Activated CD4-positive, alpha-beta T cell treated with anti-CD3 and anti-CD28 coated beads, Interleukin-2, Interleukin-4, amounts not matched to agents 100 ng/mL and 50 ng/mL, durations not matched to agents 16 hours and 8 hours (primary cell): ENCODE measurements at regions not wholly inside any gene's neighbourhood (a gene's known extent, or its start where the extent isn't known, plus 50 kb on each side); places are given as distances from the start of the nearest gene placed in this dataset.
A peak's percentile ranks its signal among the peaks of the same experiment; 100 is the strongest.

ENCODE experiments used
- DNase-seq: peaks from one replicate; pipeline ENCODE4 v3.0.0-alpha.2; 2020; ENCODE audit warnings: low spot score

DNA sequence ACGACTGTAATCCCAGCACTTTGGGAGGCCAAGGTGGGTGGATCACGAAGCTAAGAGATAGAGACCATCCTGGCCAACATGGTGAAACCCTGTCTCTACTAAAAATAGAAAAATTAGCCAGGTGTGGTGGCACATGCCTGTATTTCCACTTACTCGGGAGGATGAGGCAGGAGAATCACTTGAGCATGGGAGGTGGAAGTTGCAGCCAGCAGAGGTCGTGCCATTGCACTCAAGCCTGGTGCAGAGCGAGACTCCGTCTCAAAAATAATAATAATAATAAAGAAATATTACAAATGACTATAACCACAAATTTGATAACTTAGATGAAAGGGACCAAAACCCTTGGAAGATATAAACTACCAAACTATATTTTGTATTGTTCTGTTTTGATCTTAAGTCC, 226.3 kb upstream of the GULP1 start:
- DNase-seq, result no peak

DNA sequence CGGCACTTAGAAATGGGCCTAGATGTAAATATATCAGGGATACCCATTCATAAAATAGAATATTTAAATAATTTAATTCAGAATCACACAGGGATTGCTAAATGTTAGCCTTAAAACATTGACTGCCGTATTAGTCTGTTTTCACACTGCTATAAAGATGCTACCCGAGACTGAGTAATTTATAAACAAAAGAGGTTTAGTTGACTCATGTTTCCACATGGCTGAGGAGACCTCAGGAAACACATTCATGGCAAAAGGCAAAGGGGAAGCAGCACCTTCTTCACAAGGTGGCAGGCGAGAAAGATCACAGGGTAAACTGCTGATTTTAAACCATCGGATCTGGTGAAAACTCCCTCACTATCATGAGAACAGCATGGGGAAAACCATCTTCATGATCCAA, 223.6 kb upstream of the GULP1 start:
- DNase-seq, result no peak

DNA sequence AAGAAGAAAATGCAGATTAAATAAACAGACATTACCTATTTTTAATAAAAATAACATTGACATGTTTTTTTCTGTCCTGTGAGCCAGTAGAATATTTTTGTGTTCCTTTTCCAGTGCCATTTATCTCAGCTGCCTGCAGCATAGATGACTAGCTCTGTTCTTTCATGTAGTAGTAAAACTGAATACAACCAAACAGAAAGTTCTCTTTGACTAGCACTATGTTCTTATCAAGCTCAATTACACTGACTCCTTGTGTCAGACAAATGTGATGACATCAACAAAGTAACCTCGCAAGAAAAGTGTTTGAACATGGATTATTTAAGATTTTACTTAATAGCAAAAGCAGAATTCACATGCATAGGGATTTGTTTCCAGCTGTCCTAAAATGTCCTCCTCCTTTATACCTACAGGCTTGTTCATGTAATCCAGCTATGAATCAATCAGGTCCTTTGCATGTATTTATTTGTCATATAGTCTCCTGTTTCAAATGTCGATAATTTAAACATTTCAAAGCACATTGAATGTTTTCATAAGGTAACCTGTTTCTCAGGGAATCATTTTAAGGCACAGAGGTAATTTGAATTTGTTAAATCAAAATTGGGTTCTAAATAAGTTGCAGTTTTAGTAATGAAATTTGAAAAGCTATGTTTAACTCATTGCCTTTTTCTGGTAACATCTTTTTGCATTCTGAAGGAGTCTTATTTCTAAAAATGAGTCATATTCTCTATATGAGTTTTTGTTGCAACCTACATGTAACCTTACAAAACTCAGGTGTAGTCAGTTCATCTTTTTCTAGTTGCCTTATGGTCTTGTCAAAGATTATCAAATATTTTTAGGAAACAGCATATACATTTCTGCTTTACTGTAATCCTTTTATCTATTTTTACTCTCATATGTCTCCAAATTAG, 215.3 kb upstream of the GULP1 start:
- DNase-seq, result peak; percentile 23

DNA sequence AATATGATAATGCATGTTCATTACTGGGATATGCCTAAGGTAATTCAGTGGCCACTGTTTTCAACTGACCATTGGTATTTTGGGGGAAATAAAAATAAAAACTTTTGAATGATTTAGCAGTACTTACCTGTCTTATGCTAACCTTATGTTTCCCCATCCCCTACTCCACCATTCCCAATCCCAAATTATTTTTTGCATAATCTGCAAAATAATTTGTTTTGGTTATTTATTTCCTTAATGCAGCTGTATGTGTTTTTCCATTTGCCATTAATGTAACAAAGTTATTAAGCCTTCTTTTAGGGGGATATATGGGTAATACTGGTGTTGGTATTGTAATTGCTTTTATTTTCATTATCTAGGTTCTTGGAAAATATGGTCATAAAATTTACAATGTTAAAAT, 213.9 kb upstream of the GULP1 start:
- DNase-seq, result no peak

DNA sequence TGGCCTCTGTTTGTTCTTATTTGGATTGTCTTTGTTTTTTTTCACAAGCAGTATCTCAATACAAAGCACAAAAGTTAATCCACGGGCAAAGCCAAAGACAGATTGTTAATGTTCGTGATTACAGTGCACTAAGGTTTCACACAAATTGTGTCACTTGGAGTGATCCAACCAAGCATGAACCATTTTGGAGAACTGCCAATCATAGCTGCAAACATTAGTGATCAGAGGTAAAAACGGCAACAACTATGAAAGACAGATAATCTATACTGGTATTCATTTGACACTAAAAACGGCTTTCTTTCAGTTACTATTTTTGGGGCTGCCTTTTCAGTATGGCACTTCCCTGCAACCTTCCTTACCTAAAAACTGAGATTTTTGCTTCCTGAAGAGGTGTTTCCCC, 213.1 kb upstream of the GULP1 start:
- no peak for DNase-seq

DNA sequence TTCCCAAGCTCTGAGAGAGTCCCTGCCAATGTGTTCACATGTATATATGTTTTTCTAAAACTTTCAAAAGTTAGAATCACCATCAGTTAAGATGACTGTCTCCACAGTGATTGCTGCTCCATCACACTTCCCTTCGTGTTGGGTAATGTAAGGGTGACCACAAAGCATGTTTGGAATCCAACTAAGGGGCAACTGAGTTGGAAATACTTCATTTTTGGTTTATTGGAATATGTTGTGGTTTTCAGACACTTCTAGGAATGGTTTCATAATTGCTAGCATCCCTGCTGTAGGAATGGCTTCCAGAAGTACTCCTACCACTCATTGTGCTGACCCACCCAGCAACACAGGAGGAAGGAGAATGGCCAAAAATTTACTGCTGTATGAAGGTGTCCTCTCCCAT, 212.5 kb upstream of the GULP1 start:
- no peak for DNase-seq

DNA sequence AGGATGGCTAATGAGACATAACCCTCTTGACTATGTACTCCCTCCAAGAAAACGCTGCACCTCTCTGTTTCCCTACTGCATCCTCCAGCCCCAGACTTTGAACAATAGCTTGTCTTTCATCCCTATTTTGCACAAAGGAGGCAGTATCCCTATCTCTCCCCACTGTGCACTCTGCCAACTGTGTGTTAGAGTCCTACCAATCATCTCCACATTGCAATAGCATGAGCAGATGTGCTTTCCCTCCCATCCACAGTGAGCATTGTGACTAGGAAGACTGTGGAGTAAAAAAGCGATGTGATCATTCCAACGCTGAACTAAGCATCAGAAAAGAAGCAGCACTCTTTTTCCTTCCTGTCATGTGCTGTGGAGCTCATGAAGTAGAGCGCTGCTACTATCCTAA, 206.3 kb upstream of the GULP1 start:
- DNase-seq, result no peak

DNA sequence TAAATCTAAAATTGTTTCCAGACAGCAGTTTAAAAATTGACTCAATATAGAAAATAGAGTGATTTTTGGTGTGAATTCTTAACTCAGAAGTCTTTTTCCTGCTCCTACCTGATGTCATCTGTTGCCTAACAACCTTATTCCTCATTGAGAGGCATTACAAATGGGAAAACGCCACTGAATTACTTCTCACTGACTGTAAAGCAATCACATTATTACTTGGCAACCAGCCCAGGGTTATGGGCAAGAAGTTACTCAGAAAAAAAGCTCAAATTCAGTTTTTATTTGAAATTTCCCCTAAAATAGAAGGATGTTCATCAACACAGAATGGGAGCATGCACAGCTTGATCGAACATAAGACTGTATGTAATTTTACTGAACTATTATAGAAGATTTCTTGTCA, 201.8 kb upstream of the GULP1 start:
- DNase-seq, result no peak

DNA sequence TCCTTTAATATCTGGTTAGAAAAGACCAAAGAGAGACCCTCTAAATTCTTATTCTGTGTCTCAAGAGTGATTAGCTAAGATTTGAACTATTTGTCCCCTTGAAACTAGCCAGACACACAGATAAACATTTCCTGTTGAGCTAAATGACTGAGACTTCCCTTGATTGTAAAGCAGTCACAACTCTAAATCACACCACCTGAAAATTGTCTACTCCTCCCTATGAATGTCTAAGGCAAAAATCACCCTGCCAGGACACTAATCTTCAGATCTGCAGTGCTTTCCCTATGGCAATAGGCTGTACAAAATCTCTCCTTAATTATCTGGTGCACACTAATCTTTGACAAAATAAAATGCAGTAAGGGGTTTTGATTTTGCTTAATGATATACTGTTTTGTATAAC, 200.5 kb upstream of the GULP1 start:
- no peak for DNase-seq

DNA sequence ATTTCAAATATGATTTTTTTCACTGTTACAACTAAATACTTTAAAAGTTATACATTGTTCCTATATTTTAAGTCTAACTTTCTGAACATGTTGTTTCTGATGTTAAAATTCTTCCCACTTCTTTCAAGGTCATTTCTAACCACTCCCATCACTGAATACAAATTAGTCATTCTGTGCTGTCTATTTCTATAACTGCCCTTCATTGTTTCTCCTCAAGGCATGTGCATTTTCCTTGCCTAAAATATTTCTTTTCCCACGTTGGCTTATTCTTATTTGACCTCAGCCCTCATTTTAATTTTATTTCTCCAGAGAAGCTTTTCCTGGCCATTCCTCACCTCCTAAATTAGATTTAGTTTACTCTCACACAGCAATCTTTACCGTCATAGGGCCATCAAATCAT, 198.9 kb upstream of the GULP1 start:
- no peak for DNase-seq

DNA sequence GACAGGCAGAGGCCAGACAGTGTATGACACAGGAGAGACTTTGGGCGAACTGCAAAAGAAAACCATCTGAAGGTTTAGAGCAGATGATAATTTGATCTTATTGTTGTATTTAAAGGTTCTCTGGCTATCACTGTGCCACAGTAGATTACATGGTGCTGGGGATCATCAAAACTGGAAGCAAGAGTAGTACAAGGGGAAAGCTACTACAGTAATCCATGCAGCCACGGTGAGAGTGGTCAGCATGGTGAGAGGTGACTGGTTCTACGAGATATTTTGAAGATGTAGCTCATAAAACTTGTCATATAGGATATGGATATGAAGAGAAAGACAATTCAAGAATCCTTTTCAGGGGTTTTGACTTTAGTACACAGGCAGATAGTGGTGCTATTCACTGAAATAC, 194.8 kb upstream of the GULP1 start:
- no peak for DNase-seq

DNA sequence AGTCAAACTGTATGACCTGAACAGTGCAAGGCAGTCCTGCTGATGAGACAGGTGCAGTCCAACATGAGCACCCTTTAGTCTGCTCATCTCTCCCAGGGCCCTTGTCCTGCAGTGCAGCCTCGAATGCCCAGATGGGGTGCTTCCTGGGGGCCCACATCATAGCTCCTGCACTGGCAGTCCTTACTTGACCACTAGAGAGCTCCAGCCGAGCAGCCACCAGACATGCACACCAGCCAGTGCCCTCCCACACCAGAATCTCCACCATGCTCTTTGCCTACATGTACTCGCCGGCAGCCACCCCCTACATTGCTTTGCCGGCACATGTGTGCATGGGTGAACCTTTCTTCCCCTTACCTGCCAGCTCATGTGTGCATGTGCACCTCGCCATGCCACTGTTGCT, 188.8 kb upstream of the GULP1 start:
- no peak for DNase-seq

DNA sequence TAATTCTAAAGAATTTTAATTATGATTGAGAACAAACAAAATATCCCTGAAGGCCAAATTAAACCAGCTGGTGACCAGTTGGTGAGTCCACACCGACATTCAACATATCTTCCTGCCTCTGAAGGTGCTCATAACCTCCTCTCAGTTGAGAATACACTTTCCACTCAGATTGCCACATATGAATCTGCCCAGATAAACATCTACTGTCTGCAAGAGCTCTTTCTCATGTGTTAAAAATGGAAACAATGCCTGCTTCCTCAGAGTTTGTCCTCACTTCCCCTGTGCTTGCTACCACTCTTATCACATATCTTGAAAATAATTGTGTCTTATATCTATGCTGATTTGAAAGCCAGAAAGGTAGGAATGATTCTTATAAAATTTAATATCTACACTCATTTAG, 177.7 kb upstream of the GULP1 start:
- DNase-seq, result no peak

DNA sequence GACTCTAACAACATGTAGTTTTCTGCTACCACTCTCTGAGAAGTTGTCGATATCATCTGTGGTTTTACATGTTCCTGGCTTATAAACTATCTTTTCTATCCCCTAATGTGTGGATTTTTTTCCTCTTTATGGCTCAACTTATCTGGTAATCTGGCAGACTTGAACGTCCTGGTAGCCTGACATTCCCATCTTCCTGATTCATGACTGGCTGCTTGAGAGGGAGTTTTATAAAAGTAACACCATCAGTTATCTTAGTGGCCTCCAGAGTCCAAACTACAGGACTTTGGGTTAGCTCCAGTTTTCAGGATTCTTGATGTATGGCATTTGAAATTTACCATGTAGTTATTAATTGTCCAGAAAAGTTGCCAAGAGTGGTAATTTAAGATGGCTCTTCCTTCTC, 174.0 kb upstream of the GULP1 start:
- DNase-seq, result no peak

DNA sequence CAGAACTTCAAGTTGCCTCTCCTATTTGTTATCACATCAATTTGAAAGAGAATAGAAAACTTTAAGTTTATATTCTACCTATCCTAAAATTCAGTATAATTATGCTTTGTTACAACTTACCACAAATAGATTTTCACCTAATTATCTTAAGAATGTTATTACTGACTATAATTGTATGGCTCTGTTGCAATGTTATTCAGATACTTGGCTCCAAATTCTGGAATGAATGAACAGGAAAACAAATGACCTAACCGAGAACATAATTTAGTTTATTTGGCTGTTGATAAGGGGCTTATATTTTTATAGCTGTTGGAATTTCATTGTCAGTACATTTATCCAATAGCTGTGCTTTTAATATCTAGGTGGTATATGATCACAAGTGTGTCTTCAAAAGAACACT, 173.2 kb upstream of the GULP1 start:
- no peak for DNase-seq

DNA sequence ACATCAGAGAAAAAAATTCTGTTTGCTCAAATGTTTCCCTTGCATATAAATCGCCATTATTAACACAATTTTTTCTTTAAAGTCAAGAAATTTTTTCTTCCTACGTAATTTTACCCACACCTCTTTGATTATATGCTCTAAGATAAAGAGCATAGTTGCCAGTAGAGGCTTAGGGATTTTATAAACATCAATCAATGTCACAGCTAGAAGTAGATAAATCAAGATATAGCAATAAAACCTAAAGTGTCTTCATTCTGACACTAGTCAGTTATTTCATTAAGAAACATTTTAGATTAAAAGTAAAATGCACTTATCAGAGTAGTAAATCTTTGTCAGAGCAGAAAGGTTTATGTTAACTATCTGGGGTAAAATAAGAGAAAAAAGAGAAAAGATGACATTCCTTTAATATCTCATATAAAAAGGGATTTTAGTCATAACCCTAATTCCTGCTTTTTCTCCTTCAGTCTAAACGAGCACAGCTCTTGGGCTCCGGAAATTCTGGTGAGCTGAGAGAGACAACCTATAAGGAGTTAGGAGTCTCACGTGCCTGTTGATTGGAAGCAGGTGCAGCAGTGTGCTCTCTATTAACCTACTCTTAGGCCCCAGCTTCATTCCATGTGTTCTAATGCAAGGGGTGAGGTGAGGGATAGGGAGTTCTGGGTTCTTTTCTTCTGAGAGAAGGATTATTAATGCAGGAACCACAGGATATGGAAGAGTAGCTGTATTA, 172.4 kb upstream of the GULP1 start:
- DNase-seq, result no peak

DNA sequence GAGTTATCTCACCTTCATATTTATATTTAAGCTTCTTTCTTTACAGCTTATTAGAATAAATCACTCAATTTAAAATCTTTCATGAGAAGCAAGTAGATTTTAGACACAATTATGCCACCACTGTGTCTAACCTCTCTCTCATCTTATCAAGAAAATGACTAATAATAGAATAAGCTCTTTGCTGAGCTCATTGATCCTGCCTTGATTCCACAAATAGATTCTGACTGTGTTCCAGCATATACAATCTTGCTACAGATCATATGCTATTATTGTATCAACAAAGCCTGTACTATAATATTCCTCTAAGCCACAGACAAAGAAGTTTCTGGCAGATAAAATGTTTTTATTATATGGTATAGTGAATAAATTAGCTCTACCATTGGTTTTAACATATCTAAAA, 168.7 kb upstream of the GULP1 start:
- DNase-seq, result no peak

DNA sequence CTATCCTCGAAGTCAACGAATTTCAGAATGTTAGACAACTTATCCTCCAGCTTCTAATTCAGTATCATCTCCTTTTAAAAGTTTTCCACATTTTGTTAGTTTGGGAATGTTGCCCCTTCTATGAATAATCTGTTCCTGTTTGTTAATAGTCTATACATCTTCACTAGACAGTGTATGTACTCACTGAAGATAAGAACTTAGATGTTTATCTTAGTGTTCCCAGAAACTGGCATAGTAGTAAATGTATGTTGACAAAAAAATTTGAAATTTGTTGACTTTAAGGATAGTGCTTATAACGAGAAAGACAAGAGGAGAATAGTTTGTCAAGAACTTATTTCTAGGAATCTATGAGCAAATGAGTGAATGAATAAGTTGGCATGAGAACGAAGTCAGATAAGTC, 162.0 kb upstream of the GULP1 start:
- no peak for DNase-seq

DNA sequence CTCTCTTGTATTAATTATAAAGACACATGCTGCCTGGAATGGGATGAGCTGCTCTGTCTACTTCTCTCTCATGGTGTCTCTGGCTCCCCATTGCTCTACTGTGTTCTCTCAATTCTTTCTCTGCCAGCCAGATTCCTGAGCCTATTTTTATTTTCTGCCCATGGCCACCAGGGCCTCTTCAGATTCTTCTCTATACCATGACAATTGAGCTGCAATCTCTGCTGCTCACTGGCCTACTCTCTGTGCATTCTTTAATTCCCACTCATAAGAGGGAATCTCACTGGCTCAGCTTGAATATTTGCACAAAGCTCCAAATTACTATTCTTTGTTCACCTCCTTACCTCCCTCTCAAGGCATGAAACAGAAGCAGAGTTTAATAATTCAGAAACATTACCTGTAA, 161.4 kb upstream of the GULP1 start:
- DNase-seq, result no peak

DNA sequence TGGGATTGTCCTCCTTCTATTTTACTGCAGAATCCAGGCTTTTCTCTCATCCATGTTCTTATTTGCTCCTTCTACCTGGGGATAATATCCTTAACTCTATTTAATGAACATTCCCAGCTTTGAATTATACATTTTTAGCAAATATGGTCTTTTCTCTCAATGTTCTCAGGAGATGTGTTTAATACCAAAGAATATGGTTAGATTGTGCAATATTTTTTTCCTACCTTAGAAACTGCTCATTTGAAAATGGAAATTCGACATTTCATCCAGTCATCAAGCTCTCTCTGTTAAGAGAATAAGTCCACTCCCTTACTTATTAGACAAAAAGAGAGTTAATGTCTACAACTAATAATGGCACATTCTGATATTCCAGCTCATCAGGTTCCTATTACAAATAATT, 160.4 kb upstream of the GULP1 start:
- no peak for DNase-seq

DNA sequence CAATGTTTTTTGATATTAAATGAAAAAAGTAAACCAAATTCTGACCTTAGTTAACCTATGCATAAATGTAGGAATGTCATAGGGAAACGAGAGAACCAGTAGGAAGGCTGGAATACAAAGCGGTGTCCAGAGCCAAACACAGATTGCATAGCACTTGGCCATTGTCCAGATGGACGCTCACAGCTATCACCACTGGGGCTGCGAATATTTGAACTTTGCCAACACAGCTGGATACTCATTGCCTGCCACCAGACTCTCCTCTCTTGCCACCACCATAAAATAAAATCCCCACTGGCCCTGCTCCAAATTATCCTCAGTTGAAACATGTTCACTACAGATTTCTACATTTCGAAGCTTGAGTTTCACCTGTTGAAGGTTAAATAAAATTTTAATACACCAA, 159.3 kb upstream of the GULP1 start:
- no peak for DNase-seq

DNA sequence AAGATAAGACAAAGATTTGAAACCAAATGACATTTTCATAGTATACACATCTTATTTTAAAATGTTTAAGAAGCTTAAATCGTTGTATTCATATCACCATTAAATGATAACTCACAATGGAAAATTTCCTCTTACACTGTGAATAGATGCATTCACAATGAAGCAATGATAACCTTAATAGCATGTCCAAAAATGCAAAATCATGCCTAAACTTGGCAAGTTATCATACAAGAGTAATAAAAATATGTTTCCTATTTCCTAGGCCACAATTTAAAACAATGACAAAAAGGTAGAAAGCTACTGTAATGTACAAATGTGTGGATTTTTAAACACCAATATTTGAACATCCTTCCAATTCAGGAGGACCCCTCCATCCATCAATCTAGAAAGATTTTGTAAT, 157.4 kb upstream of the GULP1 start:
- DNase-seq, result no peak

DNA sequence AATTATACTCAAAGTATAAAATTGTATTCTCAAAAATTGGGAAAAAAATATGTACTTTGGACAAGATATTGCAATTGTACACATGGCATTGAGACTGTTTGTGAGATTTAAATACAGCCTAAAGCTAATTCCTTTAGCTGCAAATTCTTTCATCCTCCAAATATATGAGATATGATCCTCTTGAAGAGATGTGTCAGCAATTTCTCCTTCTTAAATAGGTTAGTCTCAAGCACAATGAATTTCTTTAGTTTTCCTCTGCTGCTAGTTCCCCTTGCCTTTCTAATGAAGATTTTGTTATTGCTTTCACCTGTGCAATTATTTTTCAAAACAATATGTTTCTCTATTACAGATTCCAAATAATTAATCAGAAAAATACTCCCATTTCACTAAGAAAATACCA, 153.4 kb upstream of the GULP1 start:
- no peak for DNase-seq

DNA sequence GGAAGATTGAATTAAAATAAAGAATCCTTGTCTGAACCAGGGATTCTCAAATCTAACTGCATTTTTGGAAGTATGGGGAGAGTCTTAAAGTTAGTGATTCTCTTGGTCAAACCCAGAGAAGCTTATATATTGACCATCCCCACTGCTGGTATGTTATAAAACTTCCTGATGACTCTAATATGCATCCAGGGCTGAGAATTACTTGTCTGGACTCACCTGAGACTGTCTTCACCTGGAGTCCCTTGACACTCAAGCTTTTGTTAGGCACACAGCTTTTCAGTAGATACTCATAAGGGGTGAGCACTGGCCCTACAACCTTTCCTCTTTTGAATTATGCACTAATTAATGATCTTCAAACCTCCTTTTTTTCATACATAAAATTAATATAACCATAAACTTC, 149.6 kb upstream of the GULP1 start:
- DNase-seq, result no peak
